K562 (cell line): ENCODE measurements at regions not wholly inside any gene's neighbourhood (a gene's known extent, or its start where the extent isn't known, plus 50 kb on each side); places are given as distances from the start of the nearest gene placed in this dataset.

Experiments used
- CTCF ChIP-seq, 3 experiments: IDR thresholded peaks in 2 of 3; conservative IDR thresholded peaks in 1 of 3; 2 replicates each; pipeline ENCODE4 v1.5.1; 2011 to 2012; ENCODE audit warnings: low read length in 3 of 3, mild to moderate bottlenecking in 3 of 3, control low read depth in 2 of 3, improper control_type of control experiment in 1 of 3, inconsistent platforms in 1 of 3, low read depth in 1 of 3, mixed read lengths in 1 of 3, moderate library complexity in 1 of 3; ENCODE audit not compliant: insufficient read depth in 2 of 3
- FOXK2 ChIP-seq, 2 experiments: fragments of 450-650 bp; IDR thresholded peaks in 1 of 2; conservative IDR thresholded peaks in 1 of 2; 2 replicates each; pipeline ENCODE4 v1.6.1; 2016; ENCODE audit warnings: low read depth in 2 of 2, mild to moderate bottlenecking in 1 of 2
- ZC3H4 ChIP-seq: sonication (generic); formaldehyde crosslinking; IDR thresholded peaks from 2 replicates; pipeline ENCODE4 v1.9.0; 2021; ENCODE audit warnings: missing genetic modification reagents, borderline replicate concordance

DNA sequence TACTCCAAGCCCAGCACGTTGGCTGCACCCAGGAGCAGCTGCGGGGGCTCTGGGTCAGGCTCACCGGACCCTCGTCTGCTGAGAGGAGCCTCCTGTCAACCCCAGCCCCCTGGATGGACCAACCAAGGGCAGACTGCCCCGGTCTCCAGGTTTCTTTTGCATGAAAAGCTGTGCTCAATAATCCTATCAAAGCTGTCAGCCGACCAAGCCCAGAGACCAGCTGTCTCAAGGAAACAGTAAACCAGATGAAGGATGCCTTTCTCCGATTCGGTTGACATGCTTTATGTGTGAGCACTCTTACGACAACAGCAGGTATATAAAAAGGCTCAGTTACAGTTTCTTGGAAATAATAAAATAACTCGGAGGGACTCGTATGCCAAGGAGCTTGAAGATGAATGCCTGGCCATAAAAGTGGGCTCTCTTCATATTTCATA lies 71.6 kb upstream of the BAIAP2L1 start:
- TF ChIP-seq CTCF (IDR thresholded peaks at IDR 0.05 in 2 of 3, conservative IDR thresholded peaks at IDR 0.05 in 1 of 3; ENCODE audit: insufficient read depth in 2 of 3, low read depth in 1 of 3, low read length in 3 of 3), result no peak
- TF ChIP-seq FOXK2 (conservative IDR thresholded peaks at IDR 0.05 in 1 of 2, IDR thresholded peaks at IDR 0.05 in 1 of 2; ENCODE audit: low read depth in 2 of 2), result no peak
- no peak for TF ChIP-seq ZC3H4 (CRISPR knock-in tag)
